Peyer's patch (tissue), 4 donors: ENCODE measurements at regions not wholly inside any gene's neighbourhood (a gene's known extent, or its start where the extent isn't known, plus 50 kb on each side); places are given as distances from the start of the nearest gene placed in this dataset.

ENCODE experiments used
- DNase-seq, 3 donors: peaks; one replicate each; pipeline ENCODE4 v3.0.0-alpha.2; 2017 to 2019
- H3K27ac ChIP-seq, 4 donors: fragments of 200-600 bp; sonication (generic); one replicate each; pipeline ENCODE4 v1.5.1; 2016 to 2019
- H3K27me3 ChIP-seq, 2 donors: fragments of 200-600 bp; sonication (generic); one replicate each; pipeline ENCODE4 v1.5.1; 2019
- H3K36me3 ChIP-seq, 3 donors: fragments of 200-600 bp; sonication (generic); one replicate each; pipeline ENCODE4 v1.5.1; 2016 to 2019
- H3K4me1 ChIP-seq, 4 donors: fragments of 200-600 bp; sonication (generic); one replicate each; pipeline ENCODE4 v1.5.1; 2016 to 2019
- H3K4me3 ChIP-seq, 4 donors: fragments of 200-600 bp; sonication (generic); 1 replicate in 3 of 4; 2 replicates in 1 of 4; pipeline ENCODE4 v1.5.1; 2016 to 2019; ENCODE audit warnings: mild to moderate bottlenecking in 1 of 4
- H3K9me3 ChIP-seq, 4 donors: fragments of 200-600 bp; sonication (generic); one replicate each; pipeline ENCODE4 v1.5.1; 2016 to 2019; ENCODE audit warnings: mild to moderate bottlenecking in 1 of 4
- CTCF ChIP-seq, 6 experiments: fragments of 450-650 bp in 4 of 6; fragments of 200-600 bp in 2 of 6; sonication (generic) in 1 of 6; IDR thresholded peaks; one replicate each; pipeline ENCODE4 v1.5.1; 2017 to 2019; ENCODE audit warnings: antibody characterized with exemption in 6 of 6, mild to moderate bottlenecking in 3 of 6, moderate library complexity in 1 of 6
- POLR2A ChIP-seq, 2 donors: fragments of 450-650 bp; IDR thresholded peaks; one replicate each; pipeline ENCODE4 v1.5.1; 2017; ENCODE audit warnings: antibody characterized with exemption in 2 of 2, mild to moderate bottlenecking in 2 of 2, moderate library complexity in 2 of 2

DNA sequence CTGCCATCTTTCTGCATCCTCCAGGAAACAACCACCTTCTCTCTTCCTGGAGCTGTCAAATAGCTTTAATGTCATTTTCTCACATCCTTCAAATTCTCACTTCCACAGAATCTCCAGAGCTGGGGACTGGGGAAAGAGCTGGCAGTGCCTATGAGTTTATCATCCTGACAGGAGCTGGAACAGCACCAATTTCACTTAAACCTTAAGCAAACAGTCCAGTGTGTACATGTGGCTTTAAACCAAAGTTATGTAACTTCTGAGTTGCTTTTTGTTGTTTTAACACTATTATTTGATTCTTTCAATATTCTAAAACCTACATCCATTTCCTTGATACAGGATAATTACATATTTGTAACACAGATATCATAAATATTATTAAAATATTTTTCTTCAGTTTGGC lies 331.5 kb upstream of the ARGLU1 start:
- H3K27me3 ChIP-seq = no peaks in the 10 kb centered on the region
- TF ChIP-seq POLR2A (IDR thresholded peaks at IDR 0.05) (no peak), CTCF (IDR thresholded peaks at IDR 0.05) (no peak)
- H3K9me3 ChIP-seq = no peaks in the 10 kb centered on the region
- H3K36me3 ChIP-seq = no peaks in the 10 kb centered on the region
- H3K4me1 ChIP-seq = no peaks in the 10 kb centered on the region
- DNase-seq = no peak
- no peak overlapping the region for H3K27ac ChIP-seq
- H3K4me3 ChIP-seq = no peak overlapping the region

DNA sequence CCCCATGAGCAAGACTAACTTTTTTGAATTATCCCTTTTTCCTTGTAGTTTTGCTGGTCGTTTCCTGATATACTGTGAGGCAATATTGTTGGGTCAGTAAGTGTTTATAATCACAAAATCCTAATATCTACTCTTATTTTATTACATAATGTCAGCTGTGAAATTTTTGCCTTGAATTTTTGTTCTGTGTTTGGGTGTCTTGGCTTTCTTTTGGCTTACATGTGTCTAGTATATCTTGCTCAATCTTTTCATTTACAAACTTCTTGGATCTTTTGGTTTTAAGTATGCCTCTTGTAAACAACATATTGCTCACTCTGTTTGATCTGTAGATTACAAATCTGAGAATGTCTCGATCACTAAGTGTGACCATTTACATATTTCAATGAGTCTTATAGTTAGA lies 330.3 kb upstream of the ARGLU1 start:
- H3K4me3 ChIP-seq = no peak overlapping the region
- no peak overlapping the region for H3K27ac ChIP-seq
- H3K27me3 ChIP-seq = no peaks in the 10 kb centered on the region
- no peak for TF ChIP-seq POLR2A (IDR thresholded peaks at IDR 0.05)
- TF ChIP-seq CTCF (IDR thresholded peaks at IDR 0.05) = no peak
- no peaks in the 10 kb centered on the region for H3K4me1 ChIP-seq
- H3K36me3 ChIP-seq = no peaks in the 10 kb centered on the region
- DNase-seq = no peak
- no peaks in the 10 kb centered on the region for H3K9me3 ChIP-seq

DNA sequence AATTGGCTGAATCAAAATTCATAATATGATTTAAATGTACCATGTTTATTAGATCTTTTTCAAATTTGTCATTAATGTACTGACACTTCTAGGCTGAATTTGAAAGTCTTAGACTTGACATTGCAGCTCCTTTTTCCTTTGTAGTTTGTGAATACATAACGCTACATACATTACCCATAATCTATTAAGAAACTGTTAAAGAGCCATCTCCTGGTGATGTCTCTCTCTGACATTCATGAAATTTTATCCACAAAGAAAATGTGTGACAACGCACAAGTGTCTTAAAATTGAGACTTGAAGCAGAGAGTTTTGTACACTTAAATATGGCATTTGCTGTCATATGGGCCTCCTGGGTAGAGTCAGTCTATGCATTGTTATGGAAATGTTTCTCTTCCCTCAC lies 320.2 kb upstream of the ARGLU1 start:
- H3K27me3 ChIP-seq = no peaks in the 10 kb centered on the region
- no peaks in the 10 kb centered on the region for H3K9me3 ChIP-seq
- no peak overlapping the region for H3K27ac ChIP-seq
- H3K36me3 ChIP-seq = no peaks in the 10 kb centered on the region
- no peaks in the 10 kb centered on the region for H3K4me1 ChIP-seq
- no peak for DNase-seq
- no peak for TF ChIP-seq POLR2A (IDR thresholded peaks at IDR 0.05)
- TF ChIP-seq CTCF (IDR thresholded peaks at IDR 0.05) = no peak
- no peak overlapping the region for H3K4me3 ChIP-seq

GRCh38 chr13:106887686-106888085 lies 319.7 kb upstream of the ARGLU1 start:
- Histone ChIP-seq H3K27me3 (no peaks in the 10 kb centered on the region), H3K4me1 (no peaks in the 10 kb centered on the region), H3K27ac (no peak overlapping the region), H3K9me3 (no peaks in the 10 kb centered on the region), H3K36me3 (no peaks in the 10 kb centered on the region), H3K4me3 (no peak overlapping the region)
- TF ChIP-seq POLR2A (IDR thresholded peaks at IDR 0.05) (no peak), CTCF (IDR thresholded peaks at IDR 0.05) (no peak)
- no peak for DNase-seq

- no peak for TF ChIP-seq POLR2A (IDR thresholded peaks at IDR 0.05)
- no peak for TF ChIP-seq CTCF (IDR thresholded peaks at IDR 0.05)
- Histone ChIP-seq H3K27ac (no peak overlapping the region), H3K4me3 (no peak overlapping the region), H3K4me1 (peaks cover 0 to 5% (median 0%) of the 10 kb centered on the region in 4 donors), H3K9me3 (no peaks in the 10 kb centered on the region), H3K36me3 (no peaks in the 10 kb centered on the region), H3K27me3 (no peaks in the 10 kb centered on the region)
- no peak for DNase-seq
Observed at GRCh38 chr13:106883976-106884375, 316.0 kb upstream of the ARGLU1 start.

- peaks cover 0 to 5% (median 0%) of the 10 kb centered on the region in 4 donors for H3K4me1 ChIP-seq
- no peak for DNase-seq
- TF ChIP-seq POLR2A (IDR thresholded peaks at IDR 0.05) (no peak), CTCF (IDR thresholded peaks at IDR 0.05) (no peak)
- H3K27me3 ChIP-seq = no peaks in the 10 kb centered on the region
- no peaks in the 10 kb centered on the region for H3K36me3 ChIP-seq
- no peaks in the 10 kb centered on the region for H3K9me3 ChIP-seq
- H3K27ac ChIP-seq = no peak overlapping the region
- no peak overlapping the region for H3K4me3 ChIP-seq
Observed at GRCh38 chr13:106882246-106882645, 314.3 kb upstream of the ARGLU1 start.
